GM19238 (cell line): ENCODE measurements at regions not wholly inside any gene's neighbourhood (a gene's known extent, or its start where the extent isn't known, plus 50 kb on each side); places are given as distances from the start of the nearest gene placed in this dataset.

ENCODE experiments used
- DNase-seq: peaks from one replicate; pipeline ENCODE4 v3.0.0; 2011; ENCODE audit warnings: low spot score; ENCODE audit not compliant: insufficient read length

GRCh38 chr11:112884012-112884767 lies 77.0 kb upstream of the NCAM1 start:
- DNase-seq, result no peak

- DNase-seq, result no peak
Measured at GRCh38 chr11:112885744-112886433, 75.3 kb upstream of the NCAM1 start.

- no peak for DNase-seq
Measured at GRCh38 chr11:112886434-112887370, 74.5 kb upstream of the NCAM1 start.

- DNase-seq, result no peak
Measured at GRCh38 chr11:112889446-112889845, 71.8 kb upstream of the NCAM1 start.

DNA sequence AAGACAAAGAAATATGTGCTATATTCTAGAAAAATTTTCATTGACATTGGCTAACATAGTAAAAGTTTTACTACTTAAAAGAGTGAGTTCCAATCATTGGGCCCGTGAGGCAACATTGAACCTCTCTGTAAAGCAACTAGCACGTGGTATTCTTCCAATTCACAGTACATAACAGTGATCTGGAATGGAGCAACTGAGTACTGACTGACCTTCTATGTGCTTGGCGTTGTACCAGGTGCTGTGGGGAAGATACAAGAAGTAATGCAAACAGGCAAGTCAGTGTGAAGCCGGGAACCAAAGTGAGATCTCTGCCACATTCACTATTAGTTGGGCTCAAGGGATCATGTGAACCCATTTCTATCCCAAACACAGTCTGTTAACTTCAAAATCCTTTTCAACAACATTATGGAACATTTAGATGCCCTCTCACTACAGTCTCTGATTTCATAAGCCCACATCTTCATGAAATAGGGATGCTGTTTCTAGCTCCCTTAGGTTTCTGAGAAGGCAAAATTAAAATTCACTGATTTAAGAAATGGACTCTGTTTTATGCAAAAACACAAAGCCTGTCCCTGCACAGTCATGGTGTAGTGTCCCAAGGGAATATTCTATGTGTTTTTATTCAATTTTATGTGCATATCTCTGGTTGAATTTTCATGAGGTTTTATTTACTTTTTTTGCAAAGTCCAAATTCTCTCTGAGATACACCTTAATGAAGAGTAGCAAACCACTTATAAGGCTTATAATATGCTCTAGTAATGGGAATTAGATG lies 61.8 kb upstream of the NCAM1 start:
- no peak for DNase-seq

DNA sequence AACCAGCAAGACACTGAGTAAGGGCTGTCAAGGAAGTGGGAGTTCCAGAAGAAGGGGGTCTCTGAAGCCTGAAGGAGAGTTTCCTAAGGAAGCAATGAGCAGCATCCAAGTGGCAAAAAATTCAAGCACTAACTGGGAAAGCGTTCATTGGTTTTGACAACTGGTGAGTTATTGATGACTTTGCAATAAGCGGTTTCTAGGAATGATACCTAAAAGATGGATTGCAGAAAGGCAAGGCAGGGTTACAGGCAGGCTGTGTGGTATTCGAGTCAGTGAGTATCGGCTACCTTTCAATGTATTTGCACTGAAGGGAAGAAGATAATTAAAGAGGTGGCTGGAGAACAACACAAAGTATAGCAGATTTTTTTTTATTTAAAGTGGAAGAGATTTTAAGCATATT lies 59.3 kb upstream of the NCAM1 start:
- DNase-seq, result no peak

DNA sequence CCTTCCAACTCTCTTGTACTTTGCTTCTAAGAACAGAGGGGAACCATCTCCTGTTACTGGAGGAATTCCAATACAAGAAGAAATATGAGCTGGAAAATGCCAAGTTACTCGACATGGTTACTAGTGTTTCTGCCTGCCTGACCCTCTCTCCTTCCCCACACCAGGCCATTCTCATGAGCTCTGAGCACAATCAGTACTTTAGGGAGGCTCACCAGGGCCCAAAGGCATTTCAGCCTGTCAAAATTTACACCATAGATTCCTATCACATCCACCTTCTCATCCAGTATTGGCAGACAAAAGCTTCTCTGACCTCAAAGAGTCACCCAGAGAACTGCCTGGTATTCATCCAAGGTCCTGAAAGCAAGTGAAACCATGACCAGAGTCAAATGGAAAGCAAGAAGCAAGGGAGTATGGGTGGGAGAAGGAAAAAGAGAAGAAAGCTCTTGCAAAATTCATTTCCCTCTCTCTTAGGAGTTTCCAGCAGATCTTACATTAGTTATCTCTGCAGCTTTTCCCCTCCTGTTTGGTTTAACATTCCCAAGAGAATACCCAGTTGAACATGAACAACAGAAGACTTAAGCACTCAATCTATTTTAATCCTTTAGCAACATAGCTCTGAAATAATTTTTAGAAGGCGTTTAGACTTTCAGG lies 58.7 kb upstream of the NCAM1 start:
- no peak for DNase-seq

GRCh38 chr11:112903340-112903739 lies 57.9 kb upstream of the NCAM1 start:
- no peak for DNase-seq

GRCh38 chr11:112911124-112911523 lies 50.1 kb upstream of the NCAM1 start:
- DNase-seq, result no peak
